Retinal pigment epithelial cell (primary cell): ENCODE measurements at regions not wholly inside any gene's neighbourhood (a gene's known extent, or its start where the extent isn't known, plus 50 kb on each side); places are given as distances from the start of the nearest gene placed in this dataset.

ENCODE experiments used
- DNase-seq: peaks from one replicate; pipeline ENCODE4 v3.0.0-alpha.2; 2010; ENCODE audit warnings: low read depth
- H3K4me3 ChIP-seq: 2 replicates; pipeline ENCODE4 v1.5.1; 2011; ENCODE audit warnings: mild to moderate bottlenecking, low read length, control low read depth, moderate library complexity
- CTCF ChIP-seq: conservative IDR thresholded peaks from 2 replicates; pipeline ENCODE4 v1.5.1; 2011; ENCODE audit warnings: low read depth, low read length, control low read depth, inconsistent platforms

GRCh38 chrX:42955349-42955748, 177.4 kb upstream of the PPP1R2C start:
- TF ChIP-seq CTCF, result no peak
- no peak overlapping the region for H3K4me3 ChIP-seq
- no peak for DNase-seq

GRCh38 chrX:42967681-42968300, 189.8 kb upstream of the PPP1R2C start:
- H3K4me3 ChIP-seq, result no peak overlapping the region
- DNase-seq, result no peak
- TF ChIP-seq CTCF, result no peak

GRCh38 chrX:42973321-42973720, 195.4 kb upstream of the PPP1R2C start:
- H3K4me3 ChIP-seq, result no peak overlapping the region
- peak; percentile 20 for DNase-seq
- no peak for TF ChIP-seq CTCF

GRCh38 chrX:42975906-42976305, 197.9 kb upstream of the PPP1R2C start:
- no peak for TF ChIP-seq CTCF
- no peak for DNase-seq
- no peak overlapping the region for H3K4me3 ChIP-seq

GRCh38 chrX:42976746-42977366, 198.9 kb upstream of the PPP1R2C start:
- no peak for TF ChIP-seq CTCF
- H3K4me3 ChIP-seq, result no peak overlapping the region
- no peak for DNase-seq

GRCh38 chrX:42978655-42979379, 200.9 kb upstream of the PPP1R2C start:
- no peak overlapping the region for H3K4me3 ChIP-seq
- no peak for TF ChIP-seq CTCF
- DNase-seq, result no peak
